GM19023 (cell line): ENCODE measurements at regions not wholly inside any gene's neighbourhood (a gene's known extent, or its start where the extent isn't known, plus 50 kb on each side); places are given as distances from the start of the nearest gene placed in this dataset.
"Not testable (repeated sequence)": the region's sequence is repeated elsewhere in the genome, so short reads cannot be mapped to it uniquely, and the experiment has no call there.

Source experiments
- ATAC-seq: cut with Tn5 transposase; IDR thresholded peaks from one replicate; pipeline ENCODE4 v1.9.1; 2021; ENCODE audit warnings: mild to moderate bottlenecking, moderate library complexity; ENCODE audit not compliant: unreplicated experiment

GRCh38 chr20:18876394-18876793, 62.8 kb downstream of the SCP2D1 start:
- ATAC-seq, result not testable (repeated sequence)

- no peak for ATAC-seq
Measured at GRCh38 chr20:18879262-18879661, 65.7 kb downstream of the SCP2D1 start.

- ATAC-seq, result no peak
Measured at GRCh38 chr20:18886756-18887155, 73.2 kb downstream of the SCP2D1 start.

- no peak for ATAC-seq
Measured at GRCh38 chr20:18901980-18902737, 88.6 kb downstream of the SCP2D1 start.

GRCh38 chr20:18904192-18904591, 90.6 kb downstream of the SCP2D1 start:
- ATAC-seq, result no peak

GRCh38 chr20:18904624-18905023, 91.0 kb downstream of the SCP2D1 start:
- no peak for ATAC-seq

GRCh38 chr20:18906046-18906445, 92.5 kb downstream of the SCP2D1 start:
- ATAC-seq, result no peak

- no peak for ATAC-seq
Measured at GRCh38 chr20:18907353-18907752, 93.8 kb downstream of the SCP2D1 start.

- ATAC-seq, result no peak
Measured at GRCh38 chr20:18908109-18908508, 94.5 kb downstream of the SCP2D1 start.

- ATAC-seq, result no peak
Measured at GRCh38 chr20:18909254-18909653, 95.7 kb downstream of the SCP2D1 start.

- ATAC-seq, result no peak
Measured at GRCh38 chr20:18913701-18914100, 100.1 kb downstream of the SCP2D1 start.

- no peak for ATAC-seq
Measured at GRCh38 chr20:18914796-18915195, 101.2 kb downstream of the SCP2D1 start.

GRCh38 chr20:18916886-18917750, 103.5 kb downstream of the SCP2D1 start:
- ATAC-seq, result no peak

- ATAC-seq, result no peak
Measured at GRCh38 chr20:18919996-18920395, 106.4 kb downstream of the SCP2D1 start.

GRCh38 chr20:18921291-18921690, 107.7 kb downstream of the SCP2D1 start:
- ATAC-seq, result no peak

GRCh38 chr20:18922251-18922650, 108.7 kb downstream of the SCP2D1 start:
- no peak for ATAC-seq

GRCh38 chr20:18922898-18923297, 109.3 kb downstream of the SCP2D1 start:
- no peak for ATAC-seq

- no peak for ATAC-seq
Measured at GRCh38 chr20:18926965-18927364, 113.4 kb downstream of the SCP2D1 start.

GRCh38 chr20:18928626-18929025, 115.0 kb downstream of the SCP2D1 start:
- no peak for ATAC-seq

GRCh38 chr20:18929800-18930199, 116.2 kb downstream of the SCP2D1 start:
- ATAC-seq, result no peak

GRCh38 chr20:18943542-18943941, 130.0 kb downstream of the SCP2D1 start:
- ATAC-seq, result no peak

GRCh38 chr20:18956890-18957289, 143.3 kb downstream of the SCP2D1 start:
- ATAC-seq, result no peak
